OCI-LY7 (cell line): ENCODE measurements at regions not wholly inside any gene's neighbourhood (a gene's known extent, or its start where the extent isn't known, plus 50 kb on each side); places are given as distances from the start of the nearest gene placed in this dataset.

Experiments
- BruUV-seq: library from RNA; stranded (reverse); fragments of 400-500 nt; replicated peaks from 2 replicates; lab custom pipeline; 2021; lab: Mats Ljungman, UMichigan
- CTCF ChIA-PET: fragments of 300-600 bp; sonication (Branson Sonifier 250); formaldehyde crosslinking; loops from one replicate; lab custom pipeline; 2022; ENCODE audit warnings: antibody characterized with exemption; ENCODE audit not compliant: unreplicated experiment; lab: Charles Lee
- POLR2A ChIA-PET: fragments of 300-600 bp; sonication (Branson Sonifier 250); formaldehyde crosslinking; loops from one replicate; lab custom pipeline; 2022; ENCODE audit warnings: antibody characterized with exemption; lab: Charles Lee
- DNase-seq: peaks from one replicate; pipeline ENCODE4 v3.0.0-alpha.2; 2015; ENCODE audit warnings: low spot score
- H2AFZ ChIP-seq: fragments of 200-600 bp; sonication (generic), shearing (Covaris generic); 2 replicates; pipeline ENCODE4 v1.6.1; 2014; ENCODE audit warnings: mild to moderate bottlenecking, antibody characterized with exemption, low read length, moderate library complexity
- H3K27ac ChIP-seq: fragments of 200-600 bp; sonication (generic); 2 replicates; pipeline ENCODE4 v1.5.1; 2014; ENCODE audit warnings: mixed run types, low read depth, mild to moderate bottlenecking, moderate library complexity, low read length, inconsistent platforms; ENCODE audit not compliant: poor library complexity, severe bottlenecking
- H3K36me3 ChIP-seq: fragments of 200-600 bp; sonication (generic); 2 replicates; pipeline ENCODE4 v1.6.1; 2014; ENCODE audit warnings: mild to moderate bottlenecking, antibody characterized with exemption, low read length, moderate library complexity, mixed read lengths; ENCODE audit not compliant: insufficient read depth
- H3K4me1 ChIP-seq: fragments of 200-600 bp; sonication (generic); 2 replicates; pipeline ENCODE4 v1.5.1; 2014; ENCODE audit warnings: mild to moderate bottlenecking, low read length; ENCODE audit not compliant: insufficient read depth, poor library complexity, severe bottlenecking
- H3K4me2 ChIP-seq: fragments of 200-600 bp; sonication (generic); 2 replicates; pipeline ENCODE4 v1.6.1; 2014; ENCODE audit warnings: mild to moderate bottlenecking, low read length
- H3K4me3 ChIP-seq: fragments of 200-600 bp; sonication (generic); 2 replicates; pipeline ENCODE4 v1.5.1; 2014; ENCODE audit warnings: mild to moderate bottlenecking, low read depth, low read length; ENCODE audit not compliant: poor library complexity, severe bottlenecking
- H3K79me2 ChIP-seq: fragments of 200-600 bp; sonication (generic); 2 replicates; pipeline ENCODE4 v1.6.1; 2016; ENCODE audit warnings: low read depth, mild to moderate bottlenecking, low read length, moderate library complexity, mixed read lengths; ENCODE audit not compliant: insufficient read depth
- H3K9me2 ChIP-seq: fragments of 200-600 bp; sonication (generic); 2 replicates; pipeline ENCODE4 v1.6.1; 2016; ENCODE audit warnings: mild to moderate bottlenecking, low read length, mixed read lengths; ENCODE audit not compliant: insufficient read depth
- H3K9me3 ChIP-seq: fragments of 200-600 bp; sonication (generic); 2 replicates; pipeline ENCODE4 v1.6.1; 2014; ENCODE audit warnings: mild to moderate bottlenecking, mixed run types, low read length, mixed read lengths
- H4K20me1 ChIP-seq: fragments of 200-600 bp; sonication (generic); 2 replicates; pipeline ENCODE4 v1.6.1; 2014; ENCODE audit warnings: mild to moderate bottlenecking, antibody characterized with exemption, low read length, moderate library complexity, mixed read lengths; ENCODE audit not compliant: insufficient read depth
- EZH2phosphoT487 ChIP-seq: fragments of 200-600 bp; sonication (generic); IDR thresholded peaks from 2 replicates; pipeline ENCODE4 v1.6.1; 2018; ENCODE audit warnings: low read depth, borderline replicate concordance, mild to moderate bottlenecking, mixed run types, antibody characterized with exemption, low read length, moderate library complexity, mixed read lengths
- intact Hi-C: fragments of 100-400 bp; cut with micrococcal nuclease; formaldehyde crosslinking; loops from one replicate; pipeline ENCODE4 v1.10.0; 2022; ENCODE audit not compliant: unreplicated experiment
- TF ChIP-seq, protein P1 (sequence below): fragments of 200-600 bp; sonication (generic); conservative IDR thresholded peaks from 2 replicates; pipeline ENCODE4 v1.5.1; 2014; ENCODE audit warnings: mild to moderate bottlenecking, antibody characterized with exemption, low read length, moderate library complexity, mixed read lengths

DNA sequence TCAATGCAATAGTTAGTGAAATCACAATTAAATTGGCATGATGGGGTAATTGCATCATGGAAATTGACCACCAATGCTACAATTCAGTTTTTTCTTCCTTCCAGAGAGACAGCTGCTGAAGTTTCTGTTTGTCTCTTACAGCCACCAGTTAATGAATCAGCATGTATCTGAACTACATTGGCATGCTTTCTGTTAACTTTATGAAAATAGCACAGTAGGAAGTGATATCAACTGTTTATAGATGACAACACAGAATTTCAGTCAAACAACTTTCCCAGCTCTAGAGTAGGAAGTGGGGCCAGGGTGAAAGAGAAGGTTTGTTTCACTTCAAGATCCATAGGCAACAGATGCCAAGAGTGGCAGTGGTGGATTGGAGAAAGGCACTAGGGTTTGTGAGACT lies 339.6 kb upstream of the VWC2 start:
- Histone ChIP-seq H3K4me2 (no peak overlapping the region), H3K4me3 (no peak overlapping the region), H3K9me2 (no peaks in the 10 kb centered on the region), H3K36me3 (no peaks in the 10 kb centered on the region), H3K27ac (no peak overlapping the region), H2AFZ (peak overlapping the region; percentile 36; the same call in 1 of the 2 replicates), H3K9me3 (no peaks in the 10 kb centered on the region), H4K20me1 (no peaks in the 10 kb centered on the region), H3K4me1 (peaks cover 11% of the 10 kb centered on the region), H3K79me2 (no peaks in the 10 kb centered on the region)
- TF ChIP-seq, protein P1, sequence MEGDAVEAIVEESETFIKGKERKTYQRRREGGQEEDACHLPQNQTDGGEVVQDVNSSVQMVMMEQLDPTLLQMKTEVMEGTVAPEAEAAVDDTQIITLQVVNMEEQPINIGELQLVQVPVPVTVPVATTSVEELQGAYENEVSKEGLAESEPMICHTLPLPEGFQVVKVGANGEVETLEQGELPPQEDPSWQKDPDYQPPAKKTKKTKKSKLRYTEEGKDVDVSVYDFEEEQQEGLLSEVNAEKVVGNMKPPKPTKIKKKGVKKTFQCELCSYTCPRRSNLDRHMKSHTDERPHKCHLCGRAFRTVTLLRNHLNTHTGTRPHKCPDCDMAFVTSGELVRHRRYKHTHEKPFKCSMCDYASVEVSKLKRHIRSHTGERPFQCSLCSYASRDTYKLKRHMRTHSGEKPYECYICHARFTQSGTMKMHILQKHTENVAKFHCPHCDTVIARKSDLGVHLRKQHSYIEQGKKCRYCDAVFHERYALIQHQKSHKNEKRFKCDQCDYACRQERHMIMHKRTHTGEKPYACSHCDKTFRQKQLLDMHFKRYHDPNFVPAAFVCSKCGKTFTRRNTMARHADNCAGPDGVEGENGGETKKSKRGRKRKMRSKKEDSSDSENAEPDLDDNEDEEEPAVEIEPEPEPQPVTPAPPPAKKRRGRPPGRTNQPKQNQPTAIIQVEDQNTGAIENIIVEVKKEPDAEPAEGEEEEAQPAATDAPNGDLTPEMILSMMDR = no peak
- TF ChIP-seq EZH2phosphoT487 = no peak
- intact Hi-C loops = no loop called here
- POLR2A ChIA-PET = interaction anchor here (0.6 to 1.5 kb wide), 6 partner anchors 11 to 173 kb away, joined by 3 to 4 read pairs (median 3); no protein-coding TSS in a partner anchor
- DNase-seq = peak; percentile 10
- no TSS peak for BruUV-seq
- CTCF ChIA-PET = no interaction called here

DNA sequence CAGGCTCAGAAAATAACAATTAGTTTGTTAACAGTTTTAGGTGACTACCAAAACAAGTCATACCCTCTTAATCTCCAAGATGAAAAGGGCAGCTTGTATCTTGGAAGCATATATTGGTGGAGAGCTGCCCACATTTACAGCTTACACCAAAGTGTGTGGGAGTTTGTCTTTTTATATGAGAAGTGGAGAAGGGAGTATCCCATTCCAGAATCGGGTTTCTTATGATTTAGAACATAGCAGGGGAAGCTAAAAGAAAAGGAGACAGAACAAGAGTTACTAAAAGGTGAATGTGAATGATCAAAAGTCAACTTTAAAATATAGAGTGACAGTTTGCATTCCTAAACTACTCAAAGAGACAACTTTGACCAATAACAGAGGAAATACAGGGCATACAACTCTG lies 338.6 kb upstream of the VWC2 start:
- Histone ChIP-seq H3K4me1 (peaks cover 11% of the 10 kb centered on the region), H3K9me3 (no peaks in the 10 kb centered on the region), H3K4me3 (no peak overlapping the region), H3K27ac (no peak overlapping the region), H3K79me2 (no peaks in the 10 kb centered on the region), H3K9me2 (no peaks in the 10 kb centered on the region), H3K4me2 (no peak overlapping the region), H3K36me3 (no peaks in the 10 kb centered on the region), H2AFZ (peak overlapping the region; percentile 33; the same call in 1 of the 2 replicates), H4K20me1 (no peaks in the 10 kb centered on the region)
- no TSS peak for BruUV-seq
- TF ChIP-seq, protein P1 = no peak
- TF ChIP-seq EZH2phosphoT487 = no peak
- ChIA-PET POLR2A (interaction anchor here (0.6 to 1.5 kb wide), 5 partner anchors 10 to 172 kb away, joined by 3 to 4 read pairs (median 3); no protein-coding TSS in a partner anchor), CTCF (no interaction called here)
- intact Hi-C loops = no loop called here
- DNase-seq = no peak

DNA sequence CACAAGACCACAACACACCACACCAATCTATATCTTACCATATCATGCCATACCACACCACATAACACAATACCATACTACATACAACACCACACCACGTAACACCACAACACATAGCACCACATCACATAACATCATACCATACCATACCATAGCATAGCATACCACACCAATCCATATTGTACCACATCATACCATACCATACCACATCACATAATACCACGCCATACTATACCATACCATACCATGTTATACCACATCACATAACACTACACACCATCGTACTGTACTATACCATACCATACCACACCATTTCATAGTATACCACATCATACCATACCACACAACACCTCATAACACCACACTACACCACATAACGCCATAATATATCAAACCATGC lies 335.2 kb upstream of the VWC2 start:
- intact Hi-C loops = no loop called here

More for the DNA sequence above, 335.2 kb upstream of the VWC2 start:
- Histone ChIP-seq H3K79me2 (no peaks in the 10 kb centered on the region), H2AFZ (no peak overlapping the region), H3K9me3 (no peaks in the 10 kb centered on the region), H3K36me3 (no peaks in the 10 kb centered on the region), H3K27ac (no peak overlapping the region), H3K4me3 (no peak overlapping the region), H3K4me2 (no peak overlapping the region), H4K20me1 (no peaks in the 10 kb centered on the region), H3K9me2 (no peaks in the 10 kb centered on the region), H3K4me1 (peaks cover 11% of the 10 kb centered on the region)
- TF ChIP-seq, protein P1 = no peak
- TF ChIP-seq EZH2phosphoT487 = no peak
- ChIA-PET POLR2A (no interaction called here), CTCF (no interaction called here)
- DNase-seq = no peak
- no TSS peak for BruUV-seq
